ENCODE measurements at regions not wholly inside any gene's neighbourhood (a gene's known extent, or its start where the extent isn't known, plus 50 kb on each side); places are given as distances from the start of the nearest gene placed in this dataset.

DNA sequence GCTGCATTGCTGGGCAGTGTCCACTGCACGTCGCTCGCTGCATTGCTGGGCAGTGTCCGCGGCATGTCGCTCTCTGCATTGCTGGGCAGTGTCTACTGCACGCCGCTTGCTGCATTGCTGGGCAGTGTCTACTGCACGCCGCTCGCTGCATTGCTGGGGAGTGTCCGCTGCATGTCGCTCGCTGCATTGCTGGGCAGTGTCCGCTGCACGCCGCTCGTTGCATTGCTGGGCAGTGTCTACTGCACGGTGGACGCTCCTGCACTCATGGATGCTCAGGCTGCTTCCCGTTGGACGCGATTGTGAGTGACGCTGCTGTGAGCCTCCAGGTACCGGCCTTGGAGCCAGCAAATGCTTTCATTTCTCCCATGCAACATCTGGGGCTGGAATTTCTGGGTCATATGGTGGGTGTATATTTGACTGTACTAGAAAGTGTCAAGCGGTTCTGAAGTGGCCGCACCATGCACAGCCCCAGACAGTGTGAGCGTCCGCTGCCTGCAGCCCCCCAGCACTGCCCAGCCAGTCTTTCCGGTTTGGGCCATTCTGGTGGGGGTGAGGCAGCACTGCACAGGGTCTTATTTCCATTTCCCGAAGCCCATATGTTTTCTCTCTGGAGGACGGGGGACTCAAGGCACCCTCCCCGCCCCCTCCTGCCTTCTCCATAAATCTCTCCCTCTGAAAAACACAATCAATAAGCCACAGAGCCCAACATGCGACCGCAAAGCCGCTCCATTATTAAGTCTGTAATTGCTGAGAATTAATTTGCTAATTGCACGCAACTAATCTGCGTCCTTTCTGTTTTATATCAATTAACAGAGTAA is 97.4 kb downstream of the YTHDF1 start:
- intact Hi-C loops (cut with DNase I, micrococcal nuclease) = no loop called here
- DNase-seq (no peak), ATAC-seq (no peak)

DNA sequence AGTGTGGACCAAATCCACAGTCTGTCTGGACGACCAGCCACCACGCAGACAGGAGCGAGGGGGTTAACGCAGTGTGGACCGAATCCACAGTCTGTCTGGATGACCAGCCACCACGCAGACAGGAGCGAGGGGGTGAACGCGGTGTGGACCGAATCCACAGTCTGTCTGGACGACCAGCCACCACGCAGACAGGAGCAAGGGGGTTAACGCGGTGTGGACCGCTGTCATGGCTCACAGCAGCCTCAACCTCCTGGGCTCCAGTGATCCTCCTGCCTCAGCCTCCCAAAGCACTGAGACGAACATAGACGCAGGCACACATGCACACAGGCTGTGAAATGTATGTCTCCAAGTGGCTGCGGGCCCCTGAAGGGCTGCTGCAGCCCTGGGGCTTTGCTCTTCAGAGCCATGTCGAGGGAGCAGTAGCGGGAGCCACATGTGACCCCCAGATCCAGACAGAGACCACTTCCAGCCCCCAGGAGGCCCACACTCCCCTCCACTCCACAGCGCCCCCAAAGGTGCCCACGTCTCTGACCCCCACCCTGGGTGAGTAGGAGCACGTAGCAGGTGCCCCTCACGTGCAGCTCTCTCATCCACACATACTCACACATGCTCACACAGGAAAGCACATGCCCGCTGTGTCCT is 98.1 kb downstream of the YTHDF1 start:
- DNase-seq (no peak), ATAC-seq (no peak)
- intact Hi-C loops (cut with DNase I, micrococcal nuclease) = no loop called here

DNA sequence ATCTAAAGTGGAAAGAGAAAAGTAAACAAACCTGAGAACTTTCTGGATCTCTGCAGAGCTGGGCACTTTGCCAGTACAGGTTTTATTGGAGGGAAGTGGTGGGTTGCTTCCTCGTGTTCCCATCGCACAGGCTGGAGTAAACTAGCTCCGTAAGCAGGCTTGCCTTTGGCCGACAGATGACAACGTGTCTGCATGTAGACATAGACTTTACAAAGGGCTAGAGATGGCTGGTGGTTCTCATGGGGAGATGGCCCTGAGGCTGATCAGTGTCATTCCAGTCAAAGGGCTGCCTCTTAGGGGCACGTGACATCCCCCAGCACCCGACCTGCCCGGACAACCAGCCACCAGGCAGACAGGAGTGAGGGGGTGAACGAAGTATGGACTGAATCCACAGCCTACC is 98.8 kb downstream of the YTHDF1 start:
- ATAC-seq = no peak
- intact Hi-C loops (cut with DNase I, micrococcal nuclease) = no loop called here
- DNase-seq = no peak

DNA sequence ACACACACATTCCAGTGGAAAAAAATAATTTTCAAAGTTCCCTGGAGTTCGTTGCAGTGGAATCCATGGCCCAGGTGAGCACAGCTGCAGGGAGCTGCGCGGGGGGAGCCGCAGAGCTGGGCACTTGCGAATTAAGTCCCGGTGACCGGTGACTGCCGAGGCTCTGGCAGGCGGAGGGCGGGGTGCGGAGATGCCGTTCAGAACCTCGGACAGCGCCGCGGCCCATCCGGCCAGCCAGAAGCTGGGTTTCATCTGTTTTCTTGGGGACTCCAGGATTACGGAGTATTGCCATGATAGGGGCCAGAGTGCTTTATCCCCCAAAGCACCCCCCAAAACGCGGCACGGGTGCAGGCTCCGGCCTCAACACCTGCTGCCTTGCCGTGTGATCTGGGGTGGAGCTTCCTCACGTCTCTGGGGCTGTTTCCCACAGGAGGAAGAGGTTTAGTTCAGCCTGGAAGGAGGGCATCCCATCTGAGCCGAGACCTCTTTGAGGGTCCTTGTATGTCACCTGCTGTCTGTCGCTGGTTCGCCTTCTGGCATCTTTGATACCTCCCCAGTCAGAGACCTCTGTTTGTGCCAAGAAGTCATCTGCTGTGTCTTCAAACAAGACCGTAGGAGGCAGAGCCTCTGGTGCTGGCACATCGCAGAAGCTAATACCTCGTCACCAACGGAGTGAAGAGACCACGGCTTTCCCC is 99.4 kb downstream of the YTHDF1 start:
- DNase-seq = no peak
- no peak for ATAC-seq
- intact Hi-C loops (cut with DNase I, micrococcal nuclease) = no loop called here

DNA sequence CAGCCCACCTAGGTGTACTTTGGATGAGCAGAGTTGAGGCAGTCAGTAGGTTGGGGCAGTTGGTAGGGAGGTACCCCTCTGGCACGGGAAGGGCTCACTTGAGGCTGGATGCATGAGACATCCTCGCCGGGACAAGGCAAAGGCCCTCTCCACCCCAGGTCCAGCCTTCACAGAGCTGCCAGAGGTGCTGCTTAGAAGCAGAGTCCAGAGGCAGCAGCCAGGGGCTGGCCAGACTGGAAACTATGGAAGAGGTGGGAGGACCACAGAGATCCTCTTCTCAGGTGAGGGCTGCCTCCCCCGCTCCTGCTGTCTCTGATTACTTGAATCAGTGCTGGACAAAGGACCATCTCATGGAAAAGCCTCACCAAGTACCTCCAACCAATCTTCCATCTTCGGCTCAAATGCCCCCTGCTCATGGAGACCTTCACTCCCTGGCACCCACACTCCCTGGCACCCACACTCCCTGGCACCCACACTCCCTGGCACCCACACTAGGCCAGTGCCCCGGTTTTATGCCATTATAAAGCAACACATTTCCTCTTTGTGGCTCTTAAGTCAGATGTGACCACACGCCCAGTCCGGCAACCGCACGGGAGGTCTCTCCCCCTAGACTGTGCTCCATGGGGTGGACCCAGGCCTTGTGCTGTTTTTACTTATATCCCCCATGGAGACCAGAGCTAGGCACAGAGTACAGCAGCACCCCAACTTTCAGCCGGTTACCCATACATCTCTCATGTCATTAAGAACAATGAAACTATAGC is 100.1 kb downstream of the YTHDF1 start:
- no peak for DNase-seq
- intact Hi-C loops (cut with DNase I, micrococcal nuclease) = no loop called here
- no peak for ATAC-seq

DNA sequence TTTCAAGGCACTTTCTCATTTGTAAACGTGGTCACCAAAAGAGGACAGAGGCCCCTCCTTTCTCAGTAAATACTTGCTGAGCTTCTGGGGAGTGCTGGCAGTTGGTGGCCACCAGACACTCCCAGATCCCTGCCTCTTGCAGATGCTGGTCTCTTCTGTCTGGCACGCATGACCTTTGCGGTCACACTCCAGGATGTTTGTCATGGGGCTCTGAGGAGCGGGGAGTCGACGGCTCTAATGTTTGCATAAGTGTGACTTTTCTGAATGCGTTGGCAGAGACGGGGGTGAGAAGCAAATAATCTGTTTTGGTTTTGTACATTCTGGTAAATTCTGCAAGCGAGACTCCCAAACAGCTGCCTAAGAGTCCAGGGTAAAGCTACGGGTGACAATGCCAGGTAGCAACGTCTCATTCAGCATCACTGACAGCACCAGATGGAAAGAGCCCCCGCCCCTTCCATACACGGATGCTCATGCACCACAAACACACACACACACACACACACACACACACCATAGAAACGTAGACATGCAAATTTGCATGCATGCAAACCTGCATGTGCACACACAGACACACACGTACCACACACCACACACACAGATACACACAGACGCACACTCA is 101.1 kb downstream of the YTHDF1 start:
- intact Hi-C loops (cut with DNase I, micrococcal nuclease) = no loop called here
- ATAC-seq (no peak), DNase-seq (no peak)

DNA sequence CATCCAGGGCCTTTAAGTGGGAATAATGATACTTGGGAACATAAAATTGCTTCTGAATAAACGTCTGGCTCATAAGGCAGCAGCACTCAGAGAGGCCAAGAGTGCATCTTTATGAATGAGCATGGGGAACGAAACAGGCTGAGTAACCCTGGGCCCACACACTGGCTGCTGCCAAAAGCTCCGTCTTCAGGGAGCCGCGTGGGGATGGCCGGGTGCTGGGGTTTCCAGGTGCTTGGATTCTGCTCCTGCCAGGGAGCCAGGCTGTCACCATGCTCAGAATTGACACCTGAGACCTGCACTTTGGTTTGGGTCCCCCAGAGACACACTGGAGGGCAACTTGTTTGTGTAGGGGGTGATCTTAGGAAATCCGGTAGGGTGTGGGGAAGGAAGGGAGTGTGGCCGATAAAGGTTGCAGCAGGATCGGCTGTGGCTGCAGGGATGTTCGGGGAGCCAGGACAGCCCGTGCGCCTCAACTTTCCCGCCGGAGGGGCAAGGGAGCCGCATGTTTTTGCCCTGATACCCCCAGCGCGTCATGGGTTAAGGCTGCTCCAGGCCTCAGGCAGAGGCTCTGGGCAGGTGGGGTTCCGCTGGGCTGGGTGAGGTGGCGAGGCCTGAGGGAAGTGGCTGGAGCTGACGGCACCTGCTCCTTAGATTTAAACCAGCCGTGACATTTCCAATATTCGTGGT is 101.8 kb downstream of the YTHDF1 start:
- ATAC-seq (no peak), DNase-seq (no peak)
- intact Hi-C loops (cut with DNase I, micrococcal nuclease) = no loop called here

DNA sequence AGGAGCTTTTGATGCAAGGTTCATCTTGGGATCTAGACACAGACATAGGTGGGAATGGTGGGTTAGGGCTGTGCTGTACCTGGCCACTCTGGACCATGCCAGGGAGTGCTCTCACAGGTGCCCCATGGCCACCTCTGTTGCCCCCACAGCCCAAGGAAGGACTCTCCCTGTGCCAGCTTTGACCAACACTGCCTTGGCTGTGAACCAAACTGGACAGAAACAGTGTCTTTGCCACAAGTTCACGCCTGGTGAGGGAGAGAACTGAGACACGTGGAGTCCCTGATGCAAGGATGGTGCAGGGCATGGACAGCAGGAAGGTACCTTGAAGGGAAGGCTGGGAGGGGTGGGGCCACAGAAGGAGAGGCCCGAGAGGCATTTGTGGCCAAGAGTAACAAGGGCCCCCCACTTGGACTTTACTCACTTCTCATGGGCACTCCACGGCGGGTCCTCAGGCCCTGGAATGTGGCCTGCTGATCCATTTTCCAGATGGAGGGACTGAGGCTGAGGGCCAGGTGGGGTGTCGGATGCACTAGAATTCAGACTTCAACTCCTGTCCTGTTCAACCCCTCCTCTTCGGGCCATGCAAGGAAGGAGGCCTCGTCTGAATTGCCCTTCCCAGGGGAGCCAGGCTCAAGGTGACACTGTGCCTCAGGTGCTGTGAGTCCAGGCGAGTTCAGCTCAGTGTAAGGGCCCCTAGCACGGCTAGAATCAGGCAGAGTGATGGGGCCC is 103.3 kb downstream of the YTHDF1 start:
- ATAC-seq = no peak
- DNase-seq = no peak
- intact Hi-C loops (cut with DNase I, micrococcal nuclease) = no loop called here

DNA sequence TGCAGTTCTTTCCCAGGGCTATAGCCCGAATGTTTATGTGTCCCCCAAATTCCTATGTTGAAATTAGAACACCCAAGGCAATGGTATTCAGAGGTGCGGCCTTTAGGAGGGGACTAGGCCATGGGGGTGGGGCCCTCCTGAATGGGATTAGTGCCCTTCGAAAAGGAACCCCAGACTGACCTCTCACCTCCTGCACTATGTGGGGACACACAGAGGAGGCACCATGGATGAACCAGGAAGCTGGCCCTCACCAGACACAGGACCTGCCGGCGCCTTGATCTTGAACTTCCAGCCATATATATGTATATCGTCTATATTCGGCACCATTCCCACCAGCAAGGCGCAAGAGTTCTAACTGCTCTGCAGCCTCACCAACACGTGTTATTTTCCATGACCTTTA is 101.5 kb upstream of the BHLHE23 start:
- intact Hi-C loops (cut with DNase I, micrococcal nuclease) = no loop called here
- DNase-seq (no peak), ATAC-seq (no peak)

DNA sequence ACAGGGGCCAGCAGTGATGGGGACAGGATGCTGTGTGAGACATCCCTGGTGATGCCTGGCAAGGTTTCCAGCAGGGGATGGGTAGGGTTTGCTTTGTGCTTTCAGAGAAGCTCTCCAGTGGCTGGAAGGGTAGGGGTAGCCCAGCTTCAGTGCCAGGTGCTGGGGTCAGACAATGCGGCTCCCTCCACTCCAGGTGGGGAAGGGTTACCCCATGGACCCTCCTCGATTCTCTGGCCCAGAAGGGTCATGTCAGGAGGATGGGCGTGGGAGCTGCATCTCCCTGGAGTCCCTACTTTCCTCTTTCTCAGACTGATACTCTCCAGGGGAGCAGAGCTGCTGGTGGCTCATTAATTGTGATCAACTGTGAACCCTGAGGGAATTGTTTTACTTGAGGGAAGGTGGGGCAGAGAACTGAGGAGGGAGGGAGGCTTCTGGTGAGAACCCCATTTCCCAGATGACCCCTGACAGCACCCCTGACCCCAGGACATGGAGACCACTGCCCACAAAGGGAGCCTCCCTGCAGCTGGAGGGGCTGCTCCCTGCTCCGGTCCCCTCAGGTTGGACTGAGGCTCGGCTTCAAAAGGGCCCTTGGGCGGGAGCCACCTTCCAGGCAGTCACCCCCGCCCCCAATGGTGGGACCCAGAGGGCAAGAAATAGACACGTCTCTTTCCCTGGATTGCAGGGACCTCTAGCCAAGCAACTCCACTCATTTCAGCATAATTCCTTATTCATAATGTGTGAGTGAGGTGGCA is 100.9 kb upstream of the BHLHE23 start:
- intact Hi-C loops (cut with DNase I, micrococcal nuclease) = no loop called here
- no peak for ATAC-seq

DNA sequence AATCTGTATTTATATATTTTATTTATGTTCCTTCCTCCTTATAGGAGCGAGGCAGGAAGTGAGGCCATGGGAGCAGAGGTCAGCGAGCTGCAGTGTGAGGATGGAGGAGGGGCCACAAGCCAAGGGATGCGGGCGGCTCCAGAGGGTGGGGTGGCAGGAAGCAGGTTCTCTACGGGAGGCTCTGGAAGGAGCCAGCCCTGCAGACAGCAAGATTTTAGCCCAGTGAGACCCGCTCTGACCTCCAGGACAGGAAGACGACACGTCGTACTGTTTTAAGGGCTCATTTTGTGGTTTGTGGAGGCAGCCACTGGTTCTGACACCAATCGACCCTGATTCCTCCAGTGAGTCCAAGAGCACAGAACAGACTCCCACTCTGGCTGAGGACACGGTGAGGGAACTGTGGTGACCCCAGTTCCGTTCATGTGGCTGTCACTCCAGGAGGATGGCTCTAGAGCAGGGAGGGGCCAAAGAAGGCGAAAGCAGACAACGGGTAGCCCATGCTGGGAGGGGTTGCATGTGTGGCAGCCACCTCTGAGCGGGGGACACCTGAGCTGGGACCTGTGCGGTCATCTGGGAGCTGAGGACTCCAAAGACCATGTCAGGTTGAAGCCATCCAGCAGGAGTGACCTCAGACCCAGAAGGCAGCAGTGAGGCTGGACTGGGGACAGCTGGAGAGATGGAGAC is 100.1 kb upstream of the BHLHE23 start:
- no peak for DNase-seq
- intact Hi-C loops (cut with DNase I, micrococcal nuclease) = no loop called here
- ATAC-seq = no peak

More for the DNA sequence above, 100.9 kb upstream of the BHLHE23 start:
- no peak for DNase-seq

DNA sequence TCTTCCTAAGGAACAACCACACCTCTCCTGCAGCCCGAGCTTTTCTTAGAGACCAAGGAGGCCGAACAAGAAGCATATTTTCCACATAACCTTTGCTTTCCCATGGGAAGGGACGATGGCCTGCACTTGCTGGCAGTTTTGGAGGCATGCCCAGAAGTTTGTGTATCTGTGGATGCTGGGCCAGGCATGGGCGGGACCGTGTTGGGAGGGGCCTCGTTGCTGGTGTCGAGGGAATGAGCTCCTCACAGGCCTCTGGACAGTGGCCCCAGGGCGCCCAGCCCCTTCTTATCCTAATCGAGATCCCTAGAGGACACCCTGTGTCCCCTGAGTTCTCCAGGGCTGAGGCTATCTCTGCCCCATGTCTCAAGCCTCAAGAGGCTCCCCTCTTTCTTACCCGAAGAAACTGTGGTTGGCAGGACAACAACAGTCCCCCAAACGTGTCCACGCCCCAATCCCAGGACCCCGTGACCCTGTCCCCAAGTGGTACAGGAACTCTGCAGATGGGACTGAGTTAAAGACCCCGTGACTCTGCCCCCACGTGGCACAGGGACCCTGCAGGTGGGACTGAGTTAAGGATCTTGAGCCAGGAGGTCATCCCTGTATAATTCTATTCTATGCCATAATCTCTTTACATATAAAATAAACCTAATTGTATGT is 99.5 kb upstream of the BHLHE23 start:
- intact Hi-C loops (cut with DNase I, micrococcal nuclease) = no loop called here
- ATAC-seq (peak; percentile 71), DNase-seq (peak; percentile 72 to 84)

DNA sequence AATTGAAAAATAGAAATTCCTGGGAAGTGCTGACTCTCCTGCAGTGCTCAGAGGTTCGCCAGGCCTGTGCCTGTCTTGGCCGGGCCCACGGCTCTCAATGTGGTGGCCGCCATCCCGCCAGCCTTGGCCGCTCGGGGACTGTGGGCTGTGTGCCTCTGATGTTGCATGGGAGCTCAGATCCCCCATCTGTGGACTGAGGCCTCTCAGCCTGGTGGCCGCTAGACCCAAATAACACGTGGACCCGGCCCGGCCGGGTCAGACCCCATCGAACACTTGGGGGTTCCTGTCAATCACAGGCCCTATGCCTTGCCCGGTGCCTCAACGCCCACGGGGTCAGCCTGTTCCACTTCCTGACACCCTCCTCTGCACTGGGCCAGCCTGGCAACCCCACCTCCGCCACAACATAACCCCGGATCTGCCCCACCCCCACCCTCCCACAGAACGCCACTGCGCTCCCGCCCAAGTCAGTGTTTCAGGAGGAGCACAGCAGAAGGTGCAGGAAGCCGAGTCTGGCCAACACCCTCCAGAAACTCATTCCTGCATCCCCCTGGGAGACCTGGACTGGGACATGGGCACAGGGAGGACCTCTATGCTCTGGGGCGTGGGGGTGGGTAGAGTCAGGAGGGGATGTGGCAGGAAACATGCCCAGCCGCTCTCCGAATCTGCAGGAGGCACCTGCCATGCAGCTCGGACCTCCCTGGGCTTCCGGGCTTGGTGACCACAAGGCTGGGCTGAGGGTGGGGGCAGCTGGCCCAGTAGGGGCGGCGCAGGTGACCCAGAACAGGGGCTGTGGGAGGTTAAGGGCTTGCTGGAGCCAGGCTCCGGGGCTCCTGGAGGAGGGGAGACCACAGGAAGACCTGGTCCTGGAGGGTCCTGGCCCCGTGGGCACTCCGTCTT is 98.7 kb upstream of the BHLHE23 start:
- intact Hi-C loops (cut with DNase I, micrococcal nuclease) = no loop called here
- no peak for DNase-seq
- no peak for ATAC-seq

DNA sequence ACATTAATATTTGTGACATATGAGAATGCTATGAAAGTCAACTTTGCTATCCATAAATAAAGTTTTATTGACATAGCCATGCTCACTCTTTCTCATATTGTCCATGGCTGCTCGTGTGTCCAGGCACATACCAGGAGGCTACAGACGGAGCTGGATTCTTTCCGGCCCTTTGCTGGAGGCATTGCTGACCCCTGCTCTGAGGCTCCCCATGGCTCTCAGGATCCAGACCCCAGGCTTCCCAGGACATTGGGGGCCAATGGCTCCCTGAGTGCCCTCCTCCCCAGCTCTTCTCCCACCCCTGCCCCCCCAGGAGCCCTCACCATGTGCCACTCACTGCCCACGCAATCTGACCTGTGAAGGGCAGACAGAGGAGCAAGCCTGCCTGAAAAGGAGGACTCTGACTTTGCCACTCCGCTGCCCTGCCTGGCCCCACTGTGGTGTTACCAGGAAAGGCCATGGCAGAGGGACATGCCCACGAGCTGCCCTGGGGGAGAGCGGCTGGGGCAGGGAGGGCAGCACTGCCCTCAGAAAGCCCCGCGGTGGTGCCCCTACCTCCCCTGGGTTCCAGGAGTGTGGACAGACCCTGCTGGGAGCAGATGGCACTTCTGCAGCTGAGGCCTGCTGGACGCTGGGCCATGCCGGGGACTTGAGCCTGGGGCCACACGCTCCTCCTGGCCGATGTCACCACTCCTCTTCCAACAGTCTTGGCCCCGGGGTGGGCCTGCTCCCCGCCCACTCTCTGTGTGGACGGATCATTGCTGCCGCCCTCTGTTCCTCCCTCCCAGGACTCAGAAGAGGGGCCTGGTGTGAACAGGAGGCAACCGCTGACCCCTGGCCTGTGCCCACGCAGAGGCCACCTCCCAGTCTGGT is 97.8 kb upstream of the BHLHE23 start:
- ATAC-seq (no peak), DNase-seq (no peak)
- intact Hi-C loops (cut with DNase I, micrococcal nuclease) = no loop called here
